ENCODE measurements at regions not wholly inside any gene's neighbourhood (a gene's known extent, or its start where the extent isn't known, plus 50 kb on each side); places are given as distances from the start of the nearest gene placed in this dataset.

- TF ChIP-seq CTCF (tag by site-specific recombination; IDR thresholded peaks at IDR 0.05) (no peak), ZNF302 (tag by site-specific recombination; IDR thresholded peaks at IDR 0.05; ENCODE audit: low read depth) (no peak), ZNF274 (IDR thresholded peaks at IDR 0.05; ENCODE audit: low read length) (no peak), ZNF274 (tag by site-specific recombination; IDR thresholded peaks at IDR 0.05; ENCODE audit: borderline replicate concordance) (no peak), PATZ1 (tag by site-specific recombination; IDR thresholded peaks at IDR 0.05) (no peak), ZNF629 (tag by site-specific recombination; IDR thresholded peaks at IDR 0.05) (no peak), ZNF704 (tag by site-specific recombination; IDR thresholded peaks at IDR 0.05) (no peak), REST (tag by site-specific recombination; IDR thresholded peaks at IDR 0.05) (no peak), KLF8 (tag by site-specific recombination; IDR thresholded peaks at IDR 0.05) (no peak), ZNF280D (tag by site-specific recombination; IDR thresholded peaks at IDR 0.05) (no peak), ZNF433 (tag by site-specific recombination; IDR thresholded peaks at IDR 0.05; ENCODE audit: low read depth) (no peak), PBX3 (CRISPR knock-in tag; IDR thresholded peaks at IDR 0.05) (no peak)
These were observed 97.6 kb upstream of the SLIT3 start for GRCh38 chr5:169398515-169398914.

Measured in HEK293 (cell line).